OCI-LY3 (cell line): ENCODE measurements at regions not wholly inside any gene's neighbourhood (a gene's known extent, or its start where the extent isn't known, plus 50 kb on each side); places are given as distances from the start of the nearest gene placed in this dataset.

Source experiments
- H2AFZ ChIP-seq: fragments of 200-600, 300-600 bp; shearing (Covaris generic); 2 replicates; pipeline ENCODE4 v1.6.0; 2014; ENCODE audit warnings: antibody characterized with exemption, low read depth, low read length
- H3K27ac ChIP-seq: fragments of 200-600, 300-600 bp; sonication (generic); 2 replicates; pipeline ENCODE4 v1.5.1; 2014; ENCODE audit warnings: mild to moderate bottlenecking, low read length, moderate library complexity, mixed read lengths
- H3K27me3 ChIP-seq: fragments of 200-600, 300-600 bp; sonication (generic); 2 replicates; pipeline ENCODE4 v1.6.1; 2014; ENCODE audit warnings: low read depth, low read length, mixed read lengths
- H3K36me3 ChIP-seq: fragments of 200-600, 300-600 bp; sonication (generic); replicated peaks from 2 replicates; pipeline ENCODE3; 2014; ENCODE audit warnings: low read depth, low read length, mixed read lengths
- H3K4me1 ChIP-seq: fragments of 300-600, 200-600 bp; sonication (generic); 2 replicates; pipeline ENCODE4 v1.6.1; 2014; ENCODE audit warnings: low read length, mixed read lengths
- H3K4me2 ChIP-seq: fragments of 200-600, 300-600 bp; sonication (generic); 2 replicates; pipeline ENCODE4 v1.6.1; 2014; ENCODE audit warnings: low read length, mixed read lengths
- H3K4me3 ChIP-seq: fragments of 300-600, 200-600 bp; sonication (generic); 2 replicates; pipeline ENCODE4 v1.5.1; 2014; ENCODE audit warnings: antibody characterized with exemption, mild to moderate bottlenecking, low read length, moderate library complexity
- H3K79me2 ChIP-seq: fragments of 300-600, 200-600 bp; shearing (Covaris generic); 2 replicates; pipeline ENCODE4 v1.6.1; 2014; ENCODE audit warnings: mild to moderate bottlenecking, low read length, mixed read lengths
- H3K9ac ChIP-seq: fragments of 300-600, 200-600 bp; shearing (Covaris generic); 2 replicates; pipeline ENCODE4 v1.6.0; 2014; ENCODE audit warnings: mild to moderate bottlenecking, low read length, moderate library complexity
- H3K9me3 ChIP-seq: fragments of 200-600, 300-600 bp; shearing (Covaris generic); 2 replicates; pipeline ENCODE4 v1.6.1; 2014; ENCODE audit warnings: low read length, mixed read lengths; ENCODE audit not compliant: insufficient read depth
- H4K20me1 ChIP-seq: fragments of 200-600, 300-600 bp; sonication (generic); 2 replicates; pipeline ENCODE4 v1.6.1; 2016; ENCODE audit warnings: low read length, mixed read lengths; ENCODE audit not compliant: insufficient read depth
- CTCF ChIP-seq: fragments of 200-600, 300-600 bp; sonication (generic); IDR thresholded peaks from 2 replicates; pipeline ENCODE4 v1.5.1; 2014; ENCODE audit warnings: antibody characterized with exemption, low read length, low read depth
- EZH2phosphoT487 ChIP-seq: fragments of 200-600 bp; shearing (Covaris generic); IDR thresholded peaks from 2 replicates; pipeline ENCODE4 v1.6.1; 2018; ENCODE audit warnings: antibody characterized with exemption, mixed run types, low read depth

DNA sequence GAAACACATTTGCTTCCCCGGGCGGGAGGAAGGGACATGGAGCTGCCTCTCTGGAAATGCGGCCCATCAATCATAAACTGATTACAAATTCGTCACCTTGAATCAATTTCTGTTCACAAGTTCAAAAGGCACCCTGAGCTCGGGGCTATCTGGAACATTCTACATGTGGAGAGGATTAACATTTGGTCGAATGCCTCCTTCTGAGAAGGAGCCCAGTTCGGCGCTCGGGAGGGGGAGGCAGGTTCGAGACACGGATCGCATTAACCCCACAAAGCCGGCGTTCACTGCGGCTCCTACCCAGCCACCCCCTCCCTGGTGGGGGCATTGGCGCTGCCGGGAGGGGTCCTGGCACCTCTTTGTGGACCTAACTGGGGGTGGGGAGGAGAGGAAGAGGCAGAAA, 108.0 kb downstream of the CPZ start:
- Histone ChIP-seq H3K4me2 (no peak overlapping the region), H3K36me3 (no peaks in the 10 kb centered on the region), H3K27me3 (no peaks in the 10 kb centered on the region), H3K4me3 (no peak overlapping the region), H3K9me3 (no peaks in the 10 kb centered on the region), H4K20me1 (no peaks in the 10 kb centered on the region), H3K27ac (no peak overlapping the region), H3K4me1 (no peaks in the 10 kb centered on the region), H3K9ac (no peak overlapping the region), H2AFZ (no peak overlapping the region), H3K79me2 (no peaks in the 10 kb centered on the region)
- TF ChIP-seq CTCF (no peak), EZH2phosphoT487 (no peak)

GRCh38 chr4:8699479-8700145, 107.0 kb downstream of the CPZ start:
- Histone ChIP-seq H3K79me2 (no peaks in the 10 kb centered on the region), H3K4me1 (no peaks in the 10 kb centered on the region), H3K36me3 (no peaks in the 10 kb centered on the region), H3K4me3 (no peak overlapping the region), H3K27ac (no peak overlapping the region), H4K20me1 (no peaks in the 10 kb centered on the region), H3K27me3 (no peaks in the 10 kb centered on the region), H3K4me2 (no peak overlapping the region), H3K9me3 (no peaks in the 10 kb centered on the region), H2AFZ (no peak overlapping the region), H3K9ac (no peak overlapping the region)
- TF ChIP-seq EZH2phosphoT487: no peak
- no peak for TF ChIP-seq CTCF

DNA sequence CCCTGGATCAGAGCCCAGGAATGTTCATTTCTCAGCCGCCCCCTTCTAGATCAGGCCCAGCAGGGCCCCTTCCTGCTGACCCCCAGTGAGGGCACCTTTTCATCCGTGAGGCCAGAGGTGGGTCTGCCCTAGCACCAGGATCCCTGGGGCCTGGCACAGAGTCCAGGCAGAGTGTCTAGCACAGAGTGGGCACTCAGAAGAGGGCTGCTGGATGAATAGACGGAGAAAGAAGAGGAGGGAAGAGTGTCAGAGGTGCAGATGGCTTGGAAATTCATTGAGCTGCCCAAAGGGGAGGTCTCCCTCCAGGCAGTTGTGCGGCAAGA, 106.5 kb downstream of the CPZ start:
- Histone ChIP-seq H3K9me3 (no peaks in the 10 kb centered on the region), H3K4me2 (no peak overlapping the region), H3K4me1 (no peaks in the 10 kb centered on the region), H3K9ac (no peak overlapping the region), H4K20me1 (no peaks in the 10 kb centered on the region), H3K36me3 (no peaks in the 10 kb centered on the region), H3K27me3 (no peaks in the 10 kb centered on the region), H3K79me2 (no peaks in the 10 kb centered on the region), H2AFZ (no peak overlapping the region), H3K4me3 (no peak overlapping the region), H3K27ac (no peak overlapping the region)
- no peak for TF ChIP-seq EZH2phosphoT487
- TF ChIP-seq CTCF: no peak

- Histone ChIP-seq H2AFZ (no peak overlapping the region), H3K9ac (no peak overlapping the region), H3K79me2 (no peaks in the 10 kb centered on the region), H3K9me3 (no peaks in the 10 kb centered on the region), H3K4me1 (no peaks in the 10 kb centered on the region), H3K36me3 (no peaks in the 10 kb centered on the region), H3K4me2 (no peak overlapping the region), H3K27ac (no peak overlapping the region), H3K27me3 (no peaks in the 10 kb centered on the region), H3K4me3 (no peak overlapping the region), H4K20me1 (no peaks in the 10 kb centered on the region)
- no peak for TF ChIP-seq EZH2phosphoT487
- TF ChIP-seq CTCF: no peak
Observed at GRCh38 chr4:8698341-8699062, 105.9 kb downstream of the CPZ start.
